Kidney (tissue), 13 donors: ENCODE measurements at regions not wholly inside any gene's neighbourhood (a gene's known extent, or its start where the extent isn't known, plus 50 kb on each side); places are given as distances from the start of the nearest gene placed in this dataset.

Experiments
- DNase-seq, 5 donors: peaks; one replicate each; pipeline ENCODE4 v3.0.0-alpha.2; 2013 to 2020
- FAIRE-seq: peaks from 2 replicates; lab custom pipeline; 2012; peaks lifted over from hg19 to GRCh38; lab: Jason Lieb, UNC
- H3K27ac ChIP-seq, 2 donors: one replicate each; pipeline ENCODE4 v1.7.0; 2013; ENCODE audit warnings: low read depth in 2 of 2, low read length in 2 of 2, inconsistent platforms in 1 of 2
- H3K27me3 ChIP-seq: one replicate; pipeline ENCODE4 v1.7.1; 2013; ENCODE audit warnings: low read length, inconsistent platforms; ENCODE audit not compliant: control insufficient read depth, insufficient read depth
- H3K36me3 ChIP-seq, 3 donors: one replicate each; pipeline versions ENCODE4 v1.7.0 to v1.7.1; 2013; ENCODE audit warnings: low read length in 3 of 3, control low read depth in 1 of 3, inconsistent platforms in 1 of 3; ENCODE audit not compliant: insufficient read depth in 3 of 3, control insufficient read depth in 2 of 3
- H3K4me1 ChIP-seq, 3 donors: one replicate each; pipeline versions ENCODE4 v1.7.0 to v1.7.1; 2013; ENCODE audit warnings: low read length in 3 of 3, inconsistent platforms in 1 of 3, low read depth in 1 of 3; ENCODE audit not compliant: control insufficient read depth in 2 of 3, insufficient read depth in 2 of 3
- H3K4me3 ChIP-seq, 3 donors: one replicate each; pipeline versions ENCODE4 v1.7.0 to v1.8.1; 2013; ENCODE audit warnings: low read length in 3 of 3, control low read depth in 1 of 3, inconsistent platforms in 1 of 3
- H3K9ac ChIP-seq, 3 donors: one replicate each; pipeline versions ENCODE4 v1.7.0 to v1.7.1; 2013; ENCODE audit warnings: low read length in 3 of 3, control low read depth in 1 of 3, inconsistent platforms in 1 of 3
- H3K9me3 ChIP-seq, 3 donors: one replicate each; pipeline versions ENCODE4 v1.7.0 to v1.7.1; 2013; ENCODE audit warnings: low read length in 3 of 3, control low read depth in 1 of 3, inconsistent platforms in 1 of 3; ENCODE audit not compliant: control insufficient read depth in 2 of 3, insufficient read depth in 1 of 3
- CTCF ChIP-seq: IDR thresholded peaks from 3 replicates; pipeline ENCODE4 v1.5.1; 2012; ENCODE audit warnings: mild to moderate bottlenecking, moderate library complexity, borderline replicate concordance; ENCODE audit not compliant: insufficient read depth; ENCODE audit errors: extremely low read depth
- intact Hi-C: fragments of 100-400 bp; cut with DNase I; formaldehyde crosslinking; loops from one replicate; pipeline ENCODE4 v1.11.1; 2022
- donor health status: control.
- donor health status: control.
- donor health status: control.
- donor health status: control.
- donor health status: control.
- donor health status: DM: yes; HTN: yes; CAD: no.
- donor health status: Normal renal cell carcinoma (clear cell type).

- H3K36me3 ChIP-seq: no peaks in the 10 kb centered on the region
- FAIRE-seq (no peak), DNase-seq (no peak)
- no peak overlapping the region for H3K4me3 ChIP-seq
- no peak overlapping the region for H3K9ac ChIP-seq
- intact Hi-C loops: no loop called here
- no peak overlapping the region for H3K27ac ChIP-seq
- no peaks in the 10 kb centered on the region for H3K4me1 ChIP-seq
- TF ChIP-seq CTCF: no peak
- H3K27me3 ChIP-seq: no peaks in the 10 kb centered on the region
- H3K9me3 ChIP-seq: no peaks in the 10 kb centered on the region
Measured at GRCh38 chr9:90052366-90052765, 447.6 kb downstream of the GADD45G start.

GRCh38 chr9:90053027-90053426 is 448.2 kb downstream of the GADD45G start:
- no peak for FAIRE-seq

GRCh38 chr9:90054810-90055209 is 450.0 kb downstream of the GADD45G start:
- no peak overlapping the region for H3K27ac ChIP-seq
- no peak for TF ChIP-seq CTCF
- no peaks in the 10 kb centered on the region for H3K36me3 ChIP-seq
- H3K9ac ChIP-seq: no peak overlapping the region
- DNase-seq (no peak), FAIRE-seq (no peak)
- no peaks in the 10 kb centered on the region for H3K4me1 ChIP-seq
- no peaks in the 10 kb centered on the region for H3K9me3 ChIP-seq
- intact Hi-C loops: no loop called here
- no peak overlapping the region for H3K4me3 ChIP-seq
- H3K27me3 ChIP-seq: no peaks in the 10 kb centered on the region

More at GRCh38 chr9:90053027-90053426, 448.2 kb downstream of the GADD45G start:
- H3K27ac ChIP-seq: no peak overlapping the region
- no peaks in the 10 kb centered on the region for H3K9me3 ChIP-seq
- H3K27me3 ChIP-seq: no peaks in the 10 kb centered on the region
- H3K36me3 ChIP-seq: no peaks in the 10 kb centered on the region
- no peak overlapping the region for H3K9ac ChIP-seq
- intact Hi-C loops: no loop called here
- no peak for TF ChIP-seq CTCF
- H3K4me3 ChIP-seq: no peak overlapping the region
- DNase-seq: no peak
- H3K4me1 ChIP-seq: no peaks in the 10 kb centered on the region

GRCh38 chr9:90055226-90055625 is 450.4 kb downstream of the GADD45G start:
- H3K9ac ChIP-seq: no peak overlapping the region
- H3K4me1 ChIP-seq: no peaks in the 10 kb centered on the region
- H3K36me3 ChIP-seq: no peaks in the 10 kb centered on the region
- no peak overlapping the region for H3K4me3 ChIP-seq
- H3K27ac ChIP-seq: no peak overlapping the region
- DNase-seq (no peak), FAIRE-seq (no peak)
- H3K9me3 ChIP-seq: no peaks in the 10 kb centered on the region
- no peak for TF ChIP-seq CTCF
- intact Hi-C loops: no loop called here
- H3K27me3 ChIP-seq: no peaks in the 10 kb centered on the region
